Effector memory CD4-positive, alpha-beta T cell (primary cell): ENCODE measurements at regions not wholly inside any gene's neighbourhood (a gene's known extent, or its start where the extent isn't known, plus 50 kb on each side); places are given as distances from the start of the nearest gene placed in this dataset.

ENCODE experiments used
- DNase-seq, 3 donors: peaks; one replicate each; pipeline ENCODE4 v3.0.0-alpha.2; 2020
- H3K27ac ChIP-seq: 2 replicates; pipeline ENCODE4 v1.7.0; 2013; ENCODE audit warnings: mild to moderate bottlenecking, low read length, moderate library complexity; ENCODE audit not compliant: insufficient read depth, poor library complexity, severe bottlenecking
- H3K27me3 ChIP-seq: replicated peaks from 2 replicates; pipeline ENCODE4 v1.7.0; 2013; ENCODE audit warnings: mild to moderate bottlenecking, low read length; ENCODE audit not compliant: insufficient read depth, control insufficient read depth, poor library complexity, severe bottlenecking
- H3K36me3 ChIP-seq: 2 replicates; pipeline ENCODE4 v1.7.0; 2013; ENCODE audit warnings: mild to moderate bottlenecking, low read length, moderate library complexity; ENCODE audit not compliant: control insufficient read depth, insufficient read depth
- H3K4me1 ChIP-seq: 2 replicates; pipeline ENCODE4 v1.7.0; 2013; ENCODE audit warnings: low read length, mild to moderate bottlenecking; ENCODE audit not compliant: control insufficient read depth, insufficient read depth, poor library complexity, severe bottlenecking
- H3K4me3 ChIP-seq: 2 replicates; pipeline ENCODE4 v1.7.0; 2013; ENCODE audit warnings: low read length, low read depth, mild to moderate bottlenecking; ENCODE audit not compliant: insufficient read depth, poor library complexity, severe bottlenecking
- H3K9me3 ChIP-seq: 2 replicates; pipeline ENCODE4 v1.7.0; 2013; ENCODE audit warnings: mild to moderate bottlenecking, low read length, moderate library complexity; ENCODE audit not compliant: control insufficient read depth

DNA sequence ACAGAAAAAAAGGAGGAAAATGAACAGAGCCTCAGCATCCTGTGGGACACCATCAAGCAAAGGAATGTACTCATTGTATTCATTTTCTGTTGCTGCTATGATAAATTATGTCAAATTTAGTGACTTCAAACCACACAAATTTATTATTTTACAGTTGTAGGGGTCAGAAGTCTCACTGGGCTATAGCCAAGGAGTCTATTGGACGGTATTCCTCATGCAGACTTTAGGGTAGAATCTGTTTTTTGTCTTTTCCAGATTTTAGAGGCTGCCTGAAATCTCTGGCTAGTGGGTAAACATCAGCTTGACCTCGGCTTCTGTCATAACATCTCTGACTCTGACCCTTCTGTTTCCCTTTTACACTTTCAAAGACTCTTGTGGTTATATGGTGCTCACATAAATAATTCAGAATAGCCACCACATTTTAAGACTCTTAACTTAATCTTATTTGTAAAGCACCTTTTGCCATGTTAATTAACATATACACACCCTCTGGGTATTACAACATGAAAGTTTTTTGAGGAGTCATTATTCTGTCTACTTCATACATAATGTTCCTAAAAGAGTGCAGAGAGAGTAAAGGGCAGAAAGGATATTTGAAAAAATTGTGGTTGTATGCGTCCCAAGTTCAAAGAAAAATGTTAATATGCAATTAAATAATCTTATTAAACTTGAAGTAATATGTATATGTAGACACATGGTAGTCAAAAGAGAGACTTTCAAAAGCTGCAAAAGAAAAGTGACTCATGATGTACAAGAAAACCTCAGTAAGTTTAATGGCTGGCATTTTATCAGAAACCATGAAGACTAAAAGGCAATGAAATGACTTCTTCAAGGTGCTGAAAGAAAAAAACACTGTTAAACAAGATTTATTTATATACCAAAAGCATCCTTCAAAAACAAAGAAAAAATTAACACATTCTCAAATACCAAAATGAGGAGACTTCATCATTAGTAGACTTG lies 70.8 kb upstream of the MEOX2 start:
- Histone ChIP-seq H3K9me3 (no peaks in the 10 kb centered on the region), H3K4me3 (no peak overlapping the region), H3K4me1 (no peaks in the 10 kb centered on the region), H3K36me3 (no peaks in the 10 kb centered on the region), H3K27ac (no peak overlapping the region), H3K27me3 (no peaks in the 10 kb centered on the region)
- DNase-seq, result no peak

DNA sequence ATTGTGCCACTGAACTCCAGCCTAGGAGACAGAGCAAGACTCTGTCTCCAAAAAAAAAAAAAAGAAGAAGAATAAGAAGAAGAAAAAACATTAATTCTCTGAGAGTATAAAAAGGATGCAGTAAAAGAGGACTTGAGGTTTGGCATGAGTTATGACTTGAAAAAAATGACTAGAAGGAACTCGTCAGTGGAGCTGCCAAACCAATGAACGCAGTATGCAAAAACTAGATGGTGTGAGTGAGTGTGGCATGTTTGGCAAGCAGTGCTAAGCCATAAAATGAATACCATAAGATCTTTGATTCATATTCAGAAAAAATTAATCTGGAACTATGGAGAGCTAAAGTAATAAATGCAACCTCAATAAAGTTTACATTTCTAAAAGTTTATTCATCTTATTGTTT lies 68.6 kb upstream of the MEOX2 start:
- H3K36me3 ChIP-seq, result no peaks in the 10 kb centered on the region
- no peaks in the 10 kb centered on the region for H3K4me1 ChIP-seq
- H3K4me3 ChIP-seq, result no peak overlapping the region
- no peaks in the 10 kb centered on the region for H3K27me3 ChIP-seq
- H3K27ac ChIP-seq, result no peak overlapping the region
- no peaks in the 10 kb centered on the region for H3K9me3 ChIP-seq
- DNase-seq, result no peak

DNA sequence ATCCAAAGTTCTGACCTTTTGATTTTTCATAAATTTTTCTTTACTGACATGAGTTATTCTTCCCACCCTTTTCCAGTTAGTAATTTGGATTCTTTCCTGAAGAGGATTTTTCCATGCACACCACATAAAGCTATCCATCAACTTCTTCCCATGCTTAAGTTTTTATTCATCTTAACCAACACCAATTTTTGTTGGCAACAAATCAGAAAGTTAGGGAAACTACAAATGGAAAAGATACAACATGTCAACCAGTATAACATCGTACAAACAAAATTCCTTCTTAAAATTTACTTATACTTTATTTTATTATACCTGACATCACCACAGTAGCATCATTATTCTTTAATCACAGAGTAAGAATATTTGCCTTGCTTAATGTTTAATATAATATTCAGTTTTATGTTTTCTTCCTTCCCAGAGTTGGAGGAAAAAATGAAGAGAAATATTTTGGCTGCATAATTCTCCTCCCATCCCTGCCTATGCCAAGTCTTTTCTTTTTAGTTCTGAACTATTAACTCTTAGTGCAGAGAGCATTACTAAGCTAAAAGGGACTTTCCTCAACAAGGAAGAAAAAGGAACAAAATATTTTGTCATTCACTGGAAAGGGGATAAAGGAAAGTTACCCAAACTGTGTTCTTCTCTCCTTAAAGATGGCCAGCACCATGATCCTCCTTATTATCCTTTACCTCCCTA lies 67.5 kb upstream of the MEOX2 start:
- no peaks in the 10 kb centered on the region for H3K36me3 ChIP-seq
- no peak overlapping the region for H3K4me3 ChIP-seq
- DNase-seq, result no peak
- no peaks in the 10 kb centered on the region for H3K27me3 ChIP-seq
- no peaks in the 10 kb centered on the region for H3K4me1 ChIP-seq
- H3K9me3 ChIP-seq, result no peaks in the 10 kb centered on the region
- H3K27ac ChIP-seq, result no peak overlapping the region

DNA sequence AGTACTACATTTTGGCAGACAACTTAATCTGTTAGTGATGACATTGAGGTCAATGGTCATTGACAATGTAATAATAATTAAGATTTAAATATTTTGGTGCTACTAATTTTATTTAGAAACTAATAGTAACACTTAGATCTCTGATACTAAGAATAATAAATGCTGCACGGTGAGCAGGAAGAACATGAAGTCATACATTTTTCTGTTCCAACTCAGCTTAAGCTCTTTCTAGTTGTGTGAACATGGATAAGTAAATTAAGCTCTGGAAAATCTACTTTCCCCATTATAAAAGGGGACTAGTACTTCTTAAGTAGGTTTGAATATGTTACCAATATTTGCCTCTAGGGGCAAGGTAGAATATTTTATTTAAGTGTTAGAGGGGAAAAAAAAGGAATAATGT lies 65.9 kb upstream of the MEOX2 start:
- Histone ChIP-seq H3K4me3 (no peak overlapping the region), H3K4me1 (no peaks in the 10 kb centered on the region), H3K27me3 (no peaks in the 10 kb centered on the region), H3K36me3 (no peaks in the 10 kb centered on the region), H3K9me3 (no peaks in the 10 kb centered on the region), H3K27ac (no peak overlapping the region)
- no peak for DNase-seq

DNA sequence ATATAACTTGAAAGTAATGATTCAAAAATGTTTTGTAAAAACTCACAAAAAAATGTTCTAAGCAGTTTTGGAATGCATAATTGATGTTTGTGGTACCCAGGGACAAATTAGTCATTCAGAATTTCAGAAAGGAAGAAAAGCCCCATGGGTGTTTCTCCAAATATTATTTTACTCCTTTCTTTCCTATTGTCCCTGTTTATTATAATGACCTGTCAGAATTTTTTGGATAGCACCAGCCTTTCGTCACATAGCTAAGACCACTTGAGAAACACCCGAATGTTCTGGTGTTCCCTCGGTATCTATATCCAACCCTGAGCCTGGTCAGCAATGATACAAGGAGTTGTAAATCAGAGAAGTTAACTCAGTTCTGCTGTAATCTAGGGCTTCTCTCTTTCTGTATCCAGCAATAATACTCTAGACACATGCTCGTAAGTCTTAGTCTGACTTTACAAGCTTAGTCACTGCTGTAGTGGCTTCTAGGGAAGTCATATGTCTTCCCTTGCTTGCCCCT lies 64.8 kb upstream of the MEOX2 start:
- no peaks in the 10 kb centered on the region for H3K4me1 ChIP-seq
- DNase-seq, result no peak
- H3K36me3 ChIP-seq, result no peaks in the 10 kb centered on the region
- H3K9me3 ChIP-seq, result no peaks in the 10 kb centered on the region
- H3K27me3 ChIP-seq, result no peaks in the 10 kb centered on the region
- H3K4me3 ChIP-seq, result no peak overlapping the region
- no peak overlapping the region for H3K27ac ChIP-seq

DNA sequence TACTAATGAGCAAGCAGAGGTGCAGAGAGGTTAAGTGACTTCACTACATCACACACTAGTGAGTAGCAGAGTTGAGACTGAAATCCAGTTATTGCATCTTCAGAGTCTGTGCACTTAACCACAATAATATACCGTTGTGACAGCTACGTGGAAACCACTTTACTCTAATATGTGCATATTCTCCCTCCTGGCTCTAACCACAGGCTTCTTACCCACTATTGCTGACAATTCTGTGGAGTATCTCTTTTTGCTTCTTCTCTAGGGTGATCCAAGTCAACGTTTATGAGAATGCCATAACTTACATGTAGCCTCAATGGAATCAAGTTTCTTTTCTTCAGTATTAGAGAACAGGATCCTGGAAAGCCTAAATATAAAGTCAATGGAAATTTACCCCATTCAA lies 64.2 kb upstream of the MEOX2 start:
- H3K27ac ChIP-seq, result no peak overlapping the region
- no peaks in the 10 kb centered on the region for H3K36me3 ChIP-seq
- no peaks in the 10 kb centered on the region for H3K4me1 ChIP-seq
- DNase-seq, result no peak
- no peaks in the 10 kb centered on the region for H3K27me3 ChIP-seq
- no peak overlapping the region for H3K4me3 ChIP-seq
- no peaks in the 10 kb centered on the region for H3K9me3 ChIP-seq

DNA sequence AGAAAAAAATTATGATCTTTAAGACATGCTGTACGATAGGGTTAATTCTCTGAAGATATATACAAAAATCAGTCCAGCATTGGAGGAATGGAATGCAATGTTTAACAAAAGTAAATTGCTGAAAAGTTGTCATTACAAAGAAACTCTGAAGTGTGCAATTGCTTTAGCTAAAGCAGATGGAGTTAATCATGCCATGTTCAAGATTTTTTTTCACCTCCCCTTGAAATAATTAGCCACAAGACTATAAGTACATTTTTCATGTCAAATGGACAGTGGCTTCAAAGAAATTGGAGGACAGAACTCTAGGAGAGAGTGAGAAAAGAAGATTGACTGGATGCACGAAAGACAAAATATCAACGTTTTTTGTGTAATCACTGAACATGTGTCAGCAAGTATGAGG lies 63.1 kb upstream of the MEOX2 start:
- Histone ChIP-seq H3K36me3 (no peaks in the 10 kb centered on the region), H3K4me1 (no peaks in the 10 kb centered on the region), H3K4me3 (no peak overlapping the region), H3K27me3 (no peaks in the 10 kb centered on the region), H3K9me3 (no peaks in the 10 kb centered on the region), H3K27ac (no peak overlapping the region)
- no peak for DNase-seq

DNA sequence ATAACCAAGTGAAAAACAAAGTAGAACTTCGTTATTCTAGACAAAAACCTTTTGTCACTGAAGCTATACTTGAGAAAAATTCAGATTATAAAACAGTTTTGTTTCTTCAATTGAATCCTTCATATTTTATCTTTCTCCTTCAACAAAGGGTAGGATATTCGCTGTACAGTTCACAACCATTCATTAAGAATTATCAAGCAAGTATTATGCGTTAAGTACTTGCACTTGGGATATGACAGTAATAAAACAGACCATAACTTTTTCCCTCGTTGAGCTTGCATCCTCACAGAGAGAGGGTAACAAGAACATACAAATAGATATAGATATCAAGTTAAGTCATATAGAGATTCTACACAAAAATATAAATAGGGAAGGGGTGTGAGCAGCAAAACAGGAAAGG lies 61.2 kb upstream of the MEOX2 start:
- Histone ChIP-seq H3K9me3 (no peaks in the 10 kb centered on the region), H3K27ac (no peak overlapping the region), H3K4me3 (no peak overlapping the region), H3K27me3 (no peaks in the 10 kb centered on the region), H3K4me1 (no peaks in the 10 kb centered on the region), H3K36me3 (no peaks in the 10 kb centered on the region)
- DNase-seq, result no peak

DNA sequence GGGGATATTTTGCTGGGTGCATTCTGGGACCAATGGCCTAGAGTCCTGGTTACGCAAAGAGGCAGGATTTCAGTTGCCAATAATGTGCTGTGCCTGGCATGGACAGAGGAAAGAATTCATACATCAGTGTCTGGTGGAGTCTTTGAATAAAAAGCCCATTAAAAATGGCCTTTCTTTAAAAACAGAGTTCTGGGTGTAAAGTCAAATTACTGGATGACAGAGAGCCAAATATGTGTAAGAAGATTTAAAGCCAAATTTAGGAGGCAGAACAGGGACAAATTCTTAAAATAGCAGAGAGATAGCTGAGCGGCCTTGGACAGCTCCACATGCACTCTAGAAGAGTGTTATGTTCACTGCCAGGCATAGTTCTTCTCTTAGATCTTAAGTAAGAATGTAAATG lies 60.8 kb upstream of the MEOX2 start:
- Histone ChIP-seq H3K36me3 (no peaks in the 10 kb centered on the region), H3K27ac (no peak overlapping the region), H3K4me1 (no peaks in the 10 kb centered on the region), H3K9me3 (no peaks in the 10 kb centered on the region), H3K27me3 (no peaks in the 10 kb centered on the region), H3K4me3 (no peak overlapping the region)
- no peak for DNase-seq

DNA sequence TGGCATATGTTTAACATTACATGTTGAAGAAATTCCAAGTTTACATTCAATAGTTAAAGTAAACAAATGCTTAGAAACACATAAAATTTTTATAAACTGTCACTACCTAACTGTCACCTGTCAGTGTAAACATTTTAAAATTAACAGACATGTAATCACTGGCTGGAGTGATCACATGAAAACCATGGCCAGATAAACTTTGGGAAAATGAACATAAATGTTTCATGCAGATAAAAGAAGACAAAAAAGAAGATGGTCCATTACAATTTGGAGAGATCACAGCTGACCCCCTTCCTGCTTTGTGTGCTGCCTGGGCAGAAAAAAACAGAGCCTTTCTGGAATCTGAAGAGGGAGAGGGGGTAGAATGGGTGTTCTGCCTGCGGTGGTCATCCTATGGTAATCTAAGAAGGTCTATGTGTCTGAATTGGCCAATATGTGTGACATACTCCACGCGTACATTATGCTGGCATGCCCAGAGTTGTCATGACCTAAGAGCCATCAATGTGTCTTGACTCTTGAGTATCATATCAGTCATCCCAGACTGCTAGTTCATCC lies 57.5 kb upstream of the MEOX2 start:
- Histone ChIP-seq H3K4me3 (no peak overlapping the region), H3K9me3 (no peaks in the 10 kb centered on the region), H3K4me1 (no peaks in the 10 kb centered on the region), H3K27me3 (no peaks in the 10 kb centered on the region), H3K27ac (no peak overlapping the region), H3K36me3 (no peaks in the 10 kb centered on the region)
- no peak for DNase-seq
